Aorta (tissue), 5 donors: ENCODE measurements at regions not wholly inside any gene's neighbourhood (a gene's known extent, or its start where the extent isn't known, plus 50 kb on each side); places are given as distances from the start of the nearest gene placed in this dataset.
"Not testable (repeated sequence)": the region's sequence is repeated elsewhere in the genome, so short reads cannot be mapped to it uniquely, and the experiment has no call there.

ENCODE experiments used
- ATAC-seq: fragments of 200-7000 bp; cut with Tn5 transposase; one replicate; pipeline ENCODE4 v1.9.1; 2022; ENCODE audit warnings: moderate library complexity; ENCODE audit not compliant: low FRiP score
- DNase-seq, 2 donors: peaks; one replicate each; pipeline ENCODE4 v3.0.0-alpha.2; 2020
- H3K27ac ChIP-seq, 2 donors: one replicate each; pipeline ENCODE4 v1.5.1; 2013; ENCODE audit warnings: low read length in 2 of 2, mild to moderate bottlenecking in 2 of 2, moderate library complexity in 2 of 2, control low read depth in 1 of 2, inconsistent platforms in 1 of 2, low read depth in 1 of 2
- H3K27me3 ChIP-seq, 2 donors: one replicate each; pipeline ENCODE4 v1.6.1; 2013; ENCODE audit warnings: control low read depth in 1 of 2, low read length in 1 of 2, mild to moderate bottlenecking in 1 of 2, moderate library complexity in 1 of 2; ENCODE audit not compliant: insufficient read depth in 2 of 2, control insufficient read depth in 1 of 2
- H3K36me3 ChIP-seq, 2 donors: one replicate each; pipeline ENCODE4 v1.6.1; 2013; ENCODE audit warnings: control low read depth in 1 of 2, low read length in 1 of 2, mild to moderate bottlenecking in 1 of 2; ENCODE audit not compliant: insufficient read depth in 2 of 2, control insufficient read depth in 1 of 2
- H3K4me1 ChIP-seq, 2 donors: one replicate each; pipeline ENCODE4 v1.6.1; 2013; ENCODE audit warnings: low read length in 2 of 2, control low read depth in 1 of 2, mild to moderate bottlenecking in 1 of 2, moderate library complexity in 1 of 2; ENCODE audit not compliant: insufficient read depth in 2 of 2, control insufficient read depth in 1 of 2
- H3K4me3 ChIP-seq, 2 donors: one replicate each; pipeline ENCODE4 v1.5.1; 2013; ENCODE audit warnings: low read length in 2 of 2, control low read depth in 1 of 2, mild to moderate bottlenecking in 1 of 2
- H3K9me3 ChIP-seq: one replicate; pipeline ENCODE4 v1.6.1; 2013; ENCODE audit warnings: mild to moderate bottlenecking, low read length; ENCODE audit not compliant: control insufficient read depth
- WGBS, 2 donors: extraction: QIAGEN DNeasy Blood & Tissue Kit; methylation state at CpG; one replicate each; pipeline ENCODE4 v1.1.7; 2013; 5-methylcytosine and 5-hydroxymethylcytosine counted together
- intact Hi-C, 2 donors: fragments of 100-400 bp; cut with DNase I; formaldehyde crosslinking; loops; one replicate each; pipeline versions ENCODE4 v1.14.2 to v1.15.0; 2022
- donor health status: healthy with polysubstance abuse.
- donor health status: Bipolar disorder and iron deficiency.
- donor health status: DM: no; HTN: no; CAD: no.
- donor health status: DM: no; HTN: no; CAD: no.
- donor health status: DM: yes; HTN: yes; CAD: no.

DNA sequence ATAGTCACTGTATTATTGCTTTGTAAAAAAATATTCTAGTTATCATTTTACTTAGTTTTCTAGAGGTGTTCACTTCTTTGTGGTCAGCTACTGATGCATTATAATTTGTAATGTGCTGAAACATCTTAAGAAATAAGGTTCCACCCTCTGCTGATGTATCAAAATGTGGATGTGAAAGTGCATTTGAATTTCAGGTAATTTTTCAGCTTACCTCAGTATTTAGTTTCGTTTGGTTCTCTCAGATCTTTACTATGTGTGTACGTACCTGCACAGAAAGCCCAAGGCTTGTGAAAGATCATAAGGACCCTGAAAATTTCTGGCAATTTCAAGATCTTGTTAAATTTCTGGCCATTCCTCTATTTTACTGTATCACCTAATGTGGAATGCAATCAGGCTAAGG lies 542.3 kb upstream of the TPK1 start:
- Histone ChIP-seq H3K4me1 (no peaks in the 10 kb centered on the region), H3K27me3 (no peaks in the 10 kb centered on the region), H3K4me3 (no peak overlapping the region), H3K27ac (no peak overlapping the region), H3K9me3 (no peaks in the 10 kb centered on the region), H3K36me3 (no peaks in the 10 kb centered on the region)
- no peak for ATAC-seq
- intact Hi-C loops, result no loop called here
- no peak for DNase-seq
- WGBS, 2 donors, result 63 to 66% methylated on average over 2 of the region's 2 CpGs

DNA sequence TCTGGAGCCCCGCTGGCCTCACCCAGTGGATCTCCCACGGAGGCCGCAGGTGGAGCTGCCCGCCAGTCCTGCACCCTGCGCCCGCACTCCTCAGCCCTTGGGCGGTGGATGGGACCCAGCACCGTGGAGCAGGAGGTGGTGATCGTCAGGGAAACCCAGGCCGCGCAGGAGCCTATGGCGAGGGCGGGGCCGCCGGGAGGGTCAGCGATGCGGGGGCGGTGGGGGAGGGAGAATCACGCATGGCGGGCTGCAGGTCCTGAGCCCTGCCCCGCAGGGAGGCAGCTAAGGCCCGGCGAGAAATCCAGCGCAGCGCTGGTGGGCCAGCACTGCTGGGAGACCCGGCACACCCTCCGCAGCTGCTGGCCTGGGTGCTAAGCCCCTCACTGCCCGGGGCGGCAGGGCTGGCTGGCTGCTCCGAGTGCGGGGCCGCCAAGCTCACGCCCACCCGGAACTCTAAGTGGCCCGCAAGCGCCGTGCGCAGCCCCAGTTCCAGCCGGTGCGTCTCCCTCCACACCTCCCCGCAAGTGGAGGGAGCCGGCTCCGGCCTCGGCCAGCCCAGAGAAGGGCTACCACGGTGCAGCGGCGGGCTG lies 524.8 kb upstream of the TPK1 start:
- Histone ChIP-seq H3K36me3 (no peaks in the 10 kb centered on the region), H3K4me1 (no peaks in the 10 kb centered on the region), H3K27me3 (no peaks in the 10 kb centered on the region), H3K4me3 (no peak overlapping the region), H3K9me3 (peaks cover 1% of the 10 kb centered on the region), H3K27ac (no peak overlapping the region)
- no peak for ATAC-seq
- DNase-seq, result peak in 1 of 2 donors; percentile 66
- intact Hi-C loops, result no loop called here
- WGBS, 2 donors, result 95 to 96% methylated on average over 47 of the region's 47 CpGs

DNA sequence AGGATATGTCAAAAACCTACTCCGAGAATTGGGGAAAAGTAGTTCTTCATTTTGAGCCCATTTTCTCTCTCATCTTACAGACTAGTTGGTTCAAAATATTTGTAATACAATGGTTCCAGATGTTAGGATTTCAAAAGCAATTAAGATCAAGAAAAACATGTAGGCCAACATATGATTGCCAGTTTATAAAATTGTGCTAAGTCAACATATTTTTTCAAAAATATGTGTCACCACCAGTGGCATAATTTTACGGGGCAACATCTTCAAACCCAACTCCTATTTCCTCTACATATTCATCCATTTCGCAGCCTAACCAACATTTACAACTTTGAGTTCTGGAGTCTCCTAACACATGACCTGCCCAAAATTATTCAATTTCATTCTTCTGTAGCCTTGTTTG lies 514.5 kb upstream of the TPK1 start:
- H3K27me3 ChIP-seq, result no peaks in the 10 kb centered on the region
- intact Hi-C loops, result no loop called here

GRCh38 chr7:145349452-145349851 lies 513.6 kb upstream of the TPK1 start:
- ATAC-seq, H3K27me3 ChIP-seq, H3K4me1 ChIP-seq, H3K4me3 ChIP-seq, DNase-seq, H3K36me3 ChIP-seq, H3K9me3 ChIP-seq, intact Hi-C loops, H3K27ac ChIP-seq: not testable (repeated sequence)

More for the DNA sequence above, 514.5 kb upstream of the TPK1 start:
- no peak overlapping the region for H3K27ac ChIP-seq
- H3K4me3 ChIP-seq, result no peak overlapping the region
- no peak for ATAC-seq
- H3K4me1 ChIP-seq, result no peaks in the 10 kb centered on the region
- no peaks in the 10 kb centered on the region for H3K36me3 ChIP-seq
- H3K9me3 ChIP-seq, result peaks cover 4% of the 10 kb centered on the region
- no peak for DNase-seq
- 85 to 89% methylated on average over 3 of the region's 3 CpGs for WGBS, 2 donors

DNA sequence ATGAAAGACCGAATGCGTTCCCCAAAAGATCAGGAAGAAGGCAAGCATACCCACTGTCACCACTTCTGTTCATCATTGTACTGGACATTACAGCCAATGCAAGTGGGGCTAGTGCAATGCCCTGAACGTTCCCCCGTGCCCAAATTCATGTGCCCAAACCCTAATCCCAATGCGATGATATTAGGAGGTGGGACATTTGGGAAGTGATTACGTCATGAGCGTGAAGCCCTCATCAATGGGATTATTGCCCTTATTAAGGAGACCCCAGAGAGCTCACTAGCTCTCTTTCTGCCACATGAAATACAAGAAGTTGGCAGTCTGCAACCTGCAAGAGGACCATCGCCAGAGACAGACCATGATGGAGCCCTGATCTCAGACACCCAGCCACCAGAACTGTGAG lies 511.4 kb upstream of the TPK1 start:
- no peaks in the 10 kb centered on the region for H3K36me3 ChIP-seq
- intact Hi-C loops, result no loop called here
- peaks cover 2% of the 10 kb centered on the region for H3K9me3 ChIP-seq
- no peak for ATAC-seq
- WGBS, 2 donors, result 80 to 82% methylated on average over 8 of the region's 8 CpGs
- no peak for DNase-seq
- no peak overlapping the region for H3K27ac ChIP-seq
- H3K4me1 ChIP-seq, result no peaks in the 10 kb centered on the region
- no peaks in the 10 kb centered on the region for H3K27me3 ChIP-seq
- H3K4me3 ChIP-seq, result no peak overlapping the region

GRCh38 chr7:145339319-145339718 lies 503.5 kb upstream of the TPK1 start:
- 66 to 69% methylated on average over 2 of the region's 2 CpGs for WGBS, 2 donors
- H3K4me3 ChIP-seq, result no peak overlapping the region
- intact Hi-C loops, result no loop called here

DNA sequence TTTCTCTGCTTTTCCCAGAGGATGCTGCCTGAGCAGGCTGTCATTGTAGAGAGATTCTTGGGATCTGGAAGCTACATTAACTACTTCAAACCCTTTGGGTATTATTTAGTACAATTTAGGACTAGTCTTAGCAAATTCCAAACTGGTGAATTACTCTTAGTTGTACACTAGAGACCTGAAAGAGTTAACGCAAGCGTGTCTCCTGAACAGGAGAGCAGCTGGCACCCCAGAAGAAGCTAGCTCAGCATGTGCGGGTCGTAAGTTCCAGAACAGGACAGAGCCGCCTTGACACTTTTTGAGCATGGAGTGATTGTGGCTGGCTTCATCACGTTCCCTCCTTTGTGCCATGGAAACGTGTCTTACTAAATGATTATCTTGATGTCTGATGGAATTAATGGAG lies 495.7 kb upstream of the TPK1 start:
- Histone ChIP-seq H3K36me3 (no peaks in the 10 kb centered on the region), H3K4me3 (no peak overlapping the region), H3K9me3 (no peaks in the 10 kb centered on the region), H3K27me3 (no peaks in the 10 kb centered on the region), H3K27ac (no peak overlapping the region), H3K4me1 (no peaks in the 10 kb centered on the region)
- ATAC-seq (no peak), DNase-seq (peak in 1 of 2 donors; percentile 53)
- WGBS, 2 donors, result 73 to 75% methylated on average over 7 of the region's 7 CpGs
- intact Hi-C loops, result no loop called here

More at GRCh38 chr7:145339319-145339718, 503.5 kb upstream of the TPK1 start:
- no peaks in the 10 kb centered on the region for H3K36me3 ChIP-seq
- H3K9me3 ChIP-seq, result no peaks in the 10 kb centered on the region
- H3K4me1 ChIP-seq, result no peaks in the 10 kb centered on the region
- H3K27me3 ChIP-seq, result no peaks in the 10 kb centered on the region
- DNase-seq (no peak), ATAC-seq (no peak)
- no peak overlapping the region for H3K27ac ChIP-seq

- Histone ChIP-seq H3K27ac (no peak overlapping the region), H3K4me3 (no peak overlapping the region), H3K27me3 (no peaks in the 10 kb centered on the region), H3K9me3 (no peaks in the 10 kb centered on the region), H3K36me3 (no peaks in the 10 kb centered on the region), H3K4me1 (no peaks in the 10 kb centered on the region)
- no peak for ATAC-seq
- 23 to 38% methylated on average over 2 of the region's 2 CpGs for WGBS, 2 donors
- DNase-seq, result no peak
- intact Hi-C loops, result no loop called here
Observed at GRCh38 chr7:145331076-145331475, 495.2 kb upstream of the TPK1 start.

- Histone ChIP-seq H3K27me3 (no peaks in the 10 kb centered on the region), H3K9me3 (peaks cover 2% of the 10 kb centered on the region), H3K36me3 (no peaks in the 10 kb centered on the region), H3K4me1 (no peaks in the 10 kb centered on the region), H3K27ac (no peak overlapping the region), H3K4me3 (no peak overlapping the region)
- DNase-seq (no peak), ATAC-seq (no peak)
- intact Hi-C loops, result no loop called here
- 40 to 53% methylated on average over 1 of the region's 1 CpG for WGBS, 2 donors
Observed at GRCh38 chr7:145327646-145328045, 491.8 kb upstream of the TPK1 start.
